Upper lobe of left lung (tissue), 6 donors: ENCODE measurements at regions not wholly inside any gene's neighbourhood (a gene's known extent, or its start where the extent isn't known, plus 50 kb on each side); places are given as distances from the start of the nearest gene placed in this dataset.

ENCODE experiments used
- ATAC-seq, 2 donors: fragments of 200-7000 bp; cut with Tn5 transposase; one replicate each; pipeline ENCODE4 v1.9.1; 2022; ENCODE audit warnings: mild to moderate bottlenecking in 2 of 2, moderate library complexity in 2 of 2; ENCODE audit not compliant: low FRiP score in 2 of 2
- DNase-seq, 2 donors: peaks; one replicate each; pipeline ENCODE4 v3.0.0-alpha.2; 2019 to 2020
- H3K27ac ChIP-seq, 4 donors: fragments of 200-600 bp; sonication (generic); one replicate each; pipeline ENCODE4 v1.5.1; 2016 to 2019
- H3K27me3 ChIP-seq, 4 donors: fragments of 200-600 bp; sonication (generic); one replicate each; pipeline ENCODE4 v1.5.1; 2017 to 2019
- H3K36me3 ChIP-seq, 4 donors: fragments of 200-600 bp; sonication (generic); one replicate each; pipeline ENCODE4 v1.5.1; 2016 to 2019
- H3K4me1 ChIP-seq, 4 donors: fragments of 200-600 bp; sonication (generic); one replicate each; pipeline ENCODE4 v1.5.1; 2018 to 2019
- H3K4me3 ChIP-seq, 4 donors: fragments of 200-600 bp; sonication (generic); one replicate each; pipeline ENCODE4 v1.5.1; 2017 to 2019; ENCODE audit warnings: mild to moderate bottlenecking in 2 of 4, moderate library complexity in 1 of 4
- H3K9me3 ChIP-seq, 4 donors: fragments of 200-600 bp; sonication (generic); one replicate each; pipeline ENCODE4 v1.5.1; 2018 to 2019
- EP300 ChIP-seq, 4 donors: sonication (generic); formaldehyde crosslinking; IDR thresholded peaks; one replicate each; pipeline ENCODE4 v1.5.1; 2017; ENCODE audit warnings: antibody characterized with exemption in 4 of 4, control low read depth in 2 of 4
- POLR2A ChIP-seq, 4 donors: fragments of 450-650 bp; IDR thresholded peaks; one replicate each; pipeline ENCODE4 v1.5.1; 2016 to 2017; ENCODE audit warnings: antibody characterized with exemption in 4 of 4, mild to moderate bottlenecking in 2 of 4
- POLR2AphosphoS5 ChIP-seq, 2 donors: sonication (generic); formaldehyde crosslinking; IDR thresholded peaks; one replicate each; pipeline ENCODE4 v1.5.1; 2017; ENCODE audit warnings: antibody characterized with exemption in 2 of 2
- WGBS, 2 donors: methylation state at CpG; one replicate each; pipeline ENCODE4 v1.1.5; 2017 to 2018; 5-methylcytosine and 5-hydroxymethylcytosine counted together
- TF ChIP-seq, protein P1 (sequence below), 6 experiments: fragments of 450-650 bp in 4 of 6; fragments of 200-600 bp in 2 of 6; sonication (generic) in 2 of 6; IDR thresholded peaks; one replicate each; pipeline ENCODE4 v1.5.1; 2016 to 2019; ENCODE audit warnings: antibody characterized with exemption in 6 of 6
- donor health status: DM: no; HTN: no; CAD: no; lungs with moderate emphysema.
- donor health status: DM: no; HTN: yes; CAD: no; lungs with severe emphysema.

DNA sequence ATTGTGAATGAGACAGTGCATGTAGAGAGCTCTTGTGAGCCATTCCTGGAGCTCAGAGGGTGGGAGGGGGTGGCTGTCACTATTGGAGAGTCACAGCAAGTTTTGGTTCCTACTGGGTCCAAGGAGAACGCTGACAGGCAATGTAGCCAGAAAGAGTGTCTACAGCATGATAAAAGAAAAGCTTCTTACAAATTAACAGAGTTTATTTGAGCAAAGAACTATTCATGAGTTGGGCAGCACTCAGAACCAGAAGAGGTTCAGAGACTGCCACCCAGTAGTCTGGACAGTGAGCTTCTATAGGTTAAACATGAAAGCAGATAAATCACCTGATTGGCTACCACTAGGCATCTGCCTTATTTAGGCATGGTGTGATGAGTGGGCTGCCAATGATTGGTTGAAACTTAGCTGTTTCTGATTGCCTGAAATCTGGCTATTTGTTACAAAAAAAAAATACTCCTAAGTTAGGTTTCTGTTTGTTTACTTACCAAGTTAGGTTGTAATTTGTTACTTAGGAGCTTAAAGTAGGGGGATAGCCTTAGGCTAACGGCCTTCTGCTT lies 473.4 kb downstream of the PREX1 start:
- 79 to 80% methylated on average over 2 of the region's 2 CpGs for WGBS, 2 donors
- no peak for ATAC-seq
- DNase-seq = no peak

GRCh38 chr20:48352628-48353027 lies 475.2 kb downstream of the PREX1 start:
- TF ChIP-seq EP300 (IDR thresholded peaks at IDR 0.05) (no peak), POLR2AphosphoS5 (IDR thresholded peaks at IDR 0.05) (no peak), POLR2A (IDR thresholded peaks at IDR 0.05) (no peak)
- TF ChIP-seq, protein P1, sequence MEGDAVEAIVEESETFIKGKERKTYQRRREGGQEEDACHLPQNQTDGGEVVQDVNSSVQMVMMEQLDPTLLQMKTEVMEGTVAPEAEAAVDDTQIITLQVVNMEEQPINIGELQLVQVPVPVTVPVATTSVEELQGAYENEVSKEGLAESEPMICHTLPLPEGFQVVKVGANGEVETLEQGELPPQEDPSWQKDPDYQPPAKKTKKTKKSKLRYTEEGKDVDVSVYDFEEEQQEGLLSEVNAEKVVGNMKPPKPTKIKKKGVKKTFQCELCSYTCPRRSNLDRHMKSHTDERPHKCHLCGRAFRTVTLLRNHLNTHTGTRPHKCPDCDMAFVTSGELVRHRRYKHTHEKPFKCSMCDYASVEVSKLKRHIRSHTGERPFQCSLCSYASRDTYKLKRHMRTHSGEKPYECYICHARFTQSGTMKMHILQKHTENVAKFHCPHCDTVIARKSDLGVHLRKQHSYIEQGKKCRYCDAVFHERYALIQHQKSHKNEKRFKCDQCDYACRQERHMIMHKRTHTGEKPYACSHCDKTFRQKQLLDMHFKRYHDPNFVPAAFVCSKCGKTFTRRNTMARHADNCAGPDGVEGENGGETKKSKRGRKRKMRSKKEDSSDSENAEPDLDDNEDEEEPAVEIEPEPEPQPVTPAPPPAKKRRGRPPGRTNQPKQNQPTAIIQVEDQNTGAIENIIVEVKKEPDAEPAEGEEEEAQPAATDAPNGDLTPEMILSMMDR (IDR thresholded peaks at IDR 0.05) = no peak
- Histone ChIP-seq H3K36me3 (no peaks in the 10 kb centered on the region), H3K4me3 (no peak overlapping the region), H3K27me3 (no peaks in the 10 kb centered on the region), H3K27ac (no peak overlapping the region), H3K9me3 (no peaks in the 10 kb centered on the region), H3K4me1 (no peaks in the 10 kb centered on the region)
- no peak for DNase-seq
- ATAC-seq = no peak
- 85 to 100% methylated on average over 3 of the region's 3 CpGs for WGBS, 2 donors

More for the DNA sequence above, 473.4 kb downstream of the PREX1 start:
- H3K36me3 ChIP-seq = no peaks in the 10 kb centered on the region
- no peak overlapping the region for H3K4me3 ChIP-seq
- H3K9me3 ChIP-seq = no peaks in the 10 kb centered on the region
- H3K4me1 ChIP-seq = no peaks in the 10 kb centered on the region
- TF ChIP-seq EP300 (IDR thresholded peaks at IDR 0.05) = no peak
- TF ChIP-seq POLR2AphosphoS5 (IDR thresholded peaks at IDR 0.05) = no peak
- TF ChIP-seq, protein P1 (IDR thresholded peaks at IDR 0.05) = no peak
- no peak for TF ChIP-seq POLR2A (IDR thresholded peaks at IDR 0.05)
- no peak overlapping the region for H3K27ac ChIP-seq
- H3K27me3 ChIP-seq = no peaks in the 10 kb centered on the region

DNA sequence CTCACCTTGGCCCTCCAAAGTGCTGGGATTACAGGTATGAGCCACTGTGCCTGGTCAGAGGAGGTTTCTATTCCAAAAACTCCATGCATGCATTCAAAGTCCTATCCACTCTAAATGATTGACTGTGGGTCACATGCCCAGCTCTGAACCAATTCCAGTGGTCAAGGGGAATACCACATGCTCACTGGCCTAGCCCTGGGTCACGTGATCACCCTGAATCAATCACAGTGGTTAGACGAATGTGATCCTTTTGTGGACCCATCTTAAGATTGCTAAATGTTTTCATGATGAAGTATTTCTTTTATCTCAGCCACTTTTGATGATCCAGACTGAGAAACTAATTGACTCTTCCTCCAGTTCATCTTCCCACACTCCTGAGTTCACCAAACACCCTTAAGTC lies 475.8 kb downstream of the PREX1 start:
- Histone ChIP-seq H3K9me3 (no peaks in the 10 kb centered on the region), H3K4me3 (no peak overlapping the region), H3K27ac (no peak overlapping the region), H3K27me3 (no peaks in the 10 kb centered on the region), H3K36me3 (no peaks in the 10 kb centered on the region), H3K4me1 (no peaks in the 10 kb centered on the region)
- WGBS, 2 donors = 91 to 100% methylated on average over 2 of the region's 2 CpGs
- no peak for DNase-seq
- no peak for ATAC-seq
- TF ChIP-seq POLR2A (IDR thresholded peaks at IDR 0.05) (no peak), EP300 (IDR thresholded peaks at IDR 0.05) (no peak), POLR2AphosphoS5 (IDR thresholded peaks at IDR 0.05) (no peak)
- TF ChIP-seq, protein P1 (IDR thresholded peaks at IDR 0.05) = no peak

DNA sequence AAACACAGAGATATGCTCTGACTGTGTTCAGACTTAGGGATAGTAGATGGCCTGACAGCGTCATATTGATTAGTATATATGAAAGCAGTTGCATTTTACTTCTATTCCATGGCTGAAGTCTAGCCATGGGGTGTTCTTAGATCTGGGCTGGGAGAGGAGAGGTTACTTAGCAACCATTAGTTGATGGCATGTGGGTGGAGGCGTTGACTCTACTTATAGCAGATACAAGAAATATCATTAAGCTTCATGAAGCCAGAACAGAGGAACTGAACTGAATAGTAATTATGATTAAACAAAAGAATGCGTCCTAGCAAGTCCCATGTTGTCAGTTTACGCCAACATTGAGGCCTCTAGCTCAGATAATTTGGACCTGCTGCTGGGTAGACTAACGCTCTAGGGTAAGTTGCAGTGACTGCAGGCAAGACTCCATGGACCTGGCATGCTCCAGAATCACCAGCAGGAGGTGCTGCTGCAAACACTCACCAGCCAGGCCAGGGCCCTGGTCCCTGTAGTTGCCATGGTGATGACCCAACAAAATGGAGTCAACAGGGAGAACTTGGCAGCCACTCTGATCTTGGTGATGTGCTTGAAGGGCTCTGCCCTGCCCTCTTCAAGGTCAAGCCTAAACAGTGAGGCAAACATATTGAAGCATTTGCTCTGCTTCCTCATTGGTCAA lies 477.3 kb downstream of the PREX1 start:
- no peak overlapping the region for H3K4me3 ChIP-seq
- no peaks in the 10 kb centered on the region for H3K27me3 ChIP-seq
- ATAC-seq (no peak), DNase-seq (no peak)
- H3K4me1 ChIP-seq = no peaks in the 10 kb centered on the region
- H3K9me3 ChIP-seq = no peaks in the 10 kb centered on the region
- 79 to 89% methylated on average over 5 of the region's 5 CpGs for WGBS, 2 donors
- no peak overlapping the region for H3K27ac ChIP-seq
- H3K36me3 ChIP-seq = no peaks in the 10 kb centered on the region
- TF ChIP-seq POLR2A (IDR thresholded peaks at IDR 0.05) (no peak), POLR2AphosphoS5 (IDR thresholded peaks at IDR 0.05) (no peak), EP300 (IDR thresholded peaks at IDR 0.05) (no peak)
- TF ChIP-seq, protein P1 (IDR thresholded peaks at IDR 0.05) = no peak

DNA sequence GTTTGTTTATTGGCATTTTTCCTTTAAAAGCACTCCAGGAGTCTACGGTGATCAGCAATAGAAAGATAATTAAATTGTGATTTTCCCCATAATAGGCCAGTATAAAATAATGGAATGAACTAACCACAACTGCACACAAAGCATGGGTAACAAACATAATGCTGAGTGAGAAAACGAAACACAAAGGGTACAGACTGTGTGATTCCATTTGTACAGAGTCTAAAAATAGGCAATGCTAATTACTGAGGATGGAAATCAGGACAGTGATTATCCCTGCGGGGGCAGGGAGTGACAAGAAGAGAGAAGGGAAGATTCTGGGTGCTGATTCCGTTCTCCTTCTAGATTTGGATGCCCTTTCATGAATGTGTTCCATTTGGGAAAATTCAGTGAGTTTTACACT lies 478.1 kb downstream of the PREX1 start:
- WGBS, 2 donors = 82 to 83% methylated on average over 4 of the region's 4 CpGs
- H3K27me3 ChIP-seq = no peaks in the 10 kb centered on the region
- no peaks in the 10 kb centered on the region for H3K4me1 ChIP-seq
- no peak for ATAC-seq
- no peaks in the 10 kb centered on the region for H3K36me3 ChIP-seq
- no peak overlapping the region for H3K4me3 ChIP-seq
- TF ChIP-seq, protein P1 (IDR thresholded peaks at IDR 0.05) = no peak
- TF ChIP-seq POLR2A (IDR thresholded peaks at IDR 0.05) = no peak
- no peak for TF ChIP-seq POLR2AphosphoS5 (IDR thresholded peaks at IDR 0.05)
- TF ChIP-seq EP300 (IDR thresholded peaks at IDR 0.05) = no peak
- no peak for DNase-seq
- no peaks in the 10 kb centered on the region for H3K9me3 ChIP-seq
- no peak overlapping the region for H3K27ac ChIP-seq
